VCaP (cell line): ENCODE measurements at regions not wholly inside any gene's neighbourhood (a gene's known extent, or its start where the extent isn't known, plus 50 kb on each side); places are given as distances from the start of the nearest gene placed in this dataset.

Experiments
- H3K27ac ChIP-seq: fragments of 450-650 bp; 2 replicates; pipeline ENCODE4 v1.5.1; 2017
- CTCF ChIP-seq: fragments of 450-650 bp; conservative IDR thresholded peaks from 2 replicates; pipeline ENCODE4 v1.5.1; 2017; ENCODE audit warnings: mild to moderate bottlenecking, moderate library complexity

GRCh38 chr9:105126226-105126625 lies 118.2 kb upstream of the SLC44A1 start:
- H3K27ac ChIP-seq: no peak overlapping the region
- no peak for TF ChIP-seq CTCF

- no peak for TF ChIP-seq CTCF
- H3K27ac ChIP-seq: no peak overlapping the region
Observed at GRCh38 chr9:105127863-105128220, 116.6 kb upstream of the SLC44A1 start.

GRCh38 chr9:105128908-105129600 lies 115.4 kb upstream of the SLC44A1 start:
- no peak for TF ChIP-seq CTCF
- H3K27ac ChIP-seq: no peak overlapping the region

- no peak for TF ChIP-seq CTCF
- H3K27ac ChIP-seq: no peak overlapping the region
Observed at GRCh38 chr9:105129731-105130130, 114.7 kb upstream of the SLC44A1 start.

GRCh38 chr9:105131981-105132380 lies 112.5 kb upstream of the SLC44A1 start:
- no peak for TF ChIP-seq CTCF
- H3K27ac ChIP-seq: no peak overlapping the region

GRCh38 chr9:105132606-105133005 lies 111.8 kb upstream of the SLC44A1 start:
- H3K27ac ChIP-seq: no peak overlapping the region
- TF ChIP-seq CTCF: no peak

- no peak overlapping the region for H3K27ac ChIP-seq
Observed at GRCh38 chr9:105138306-105138801, 106.1 kb upstream of the SLC44A1 start.

More at GRCh38 chr9:105138306-105138801, 106.1 kb upstream of the SLC44A1 start:
- no peak for TF ChIP-seq CTCF
